Stimulated activated CD8-positive, alpha-beta memory T cell treated with anti-CD3 and anti-CD28 coated beads, Interleukin-4, amount 100 ng/mL, for 24 hours (primary cell): ENCODE measurements at regions not wholly inside any gene's neighbourhood (a gene's known extent, or its start where the extent isn't known, plus 50 kb on each side); places are given as distances from the start of the nearest gene placed in this dataset.
"Not testable (repeated sequence)": the region's sequence is repeated elsewhere in the genome, so short reads cannot be mapped to it uniquely, and the experiment has no call there.

ENCODE experiments used
- DNase-seq: peaks from one replicate; pipeline ENCODE4 v3.0.0-alpha.2; 2020; ENCODE audit warnings: low read depth

- no peak for DNase-seq
Measured at GRCh38 chr11:122199661-122200060, 83.6 kb upstream of the BLID start.

GRCh38 chr11:122198291-122198983 is 82.4 kb upstream of the BLID start:
- DNase-seq = no peak

- DNase-seq = no peak
Measured at GRCh38 chr11:122197066-122197987, 81.3 kb upstream of the BLID start.

GRCh38 chr11:122195790-122196189 is 79.8 kb upstream of the BLID start:
- DNase-seq = no peak

- DNase-seq = not testable (repeated sequence)
Measured at GRCh38 chr11:122193881-122194480, 78.0 kb upstream of the BLID start.

- no peak for DNase-seq
Measured at GRCh38 chr11:122193457-122193856, 77.4 kb upstream of the BLID start.

- no peak for DNase-seq
Measured at GRCh38 chr11:122192634-122193255, 76.7 kb upstream of the BLID start.

- no peak for DNase-seq
Measured at GRCh38 chr11:122190768-122191167, 74.8 kb upstream of the BLID start.

- DNase-seq = no peak
Measured at GRCh38 chr11:122189229-122189628, 73.2 kb upstream of the BLID start.

GRCh38 chr11:122187373-122188165 is 71.6 kb upstream of the BLID start:
- DNase-seq = no peak

GRCh38 chr11:122186439-122187080 is 70.5 kb upstream of the BLID start:
- DNase-seq = no peak

- DNase-seq = no peak
Measured at GRCh38 chr11:122183933-122184332, 67.9 kb upstream of the BLID start.

GRCh38 chr11:122181893-122182292 is 65.9 kb upstream of the BLID start:
- DNase-seq = no peak

- no peak for DNase-seq
Measured at GRCh38 chr11:122181372-122181771, 65.4 kb upstream of the BLID start.

- no peak for DNase-seq
Measured at GRCh38 chr11:122179961-122180834, 64.2 kb upstream of the BLID start.

GRCh38 chr11:122178795-122179194 is 62.8 kb upstream of the BLID start:
- no peak for DNase-seq

- DNase-seq = no peak
Measured at GRCh38 chr11:122177238-122177637, 61.2 kb upstream of the BLID start.

- no peak for DNase-seq
Measured at GRCh38 chr11:122176651-122177050, 60.6 kb upstream of the BLID start.

- no peak for DNase-seq
Measured at GRCh38 chr11:122175306-122175705, 59.3 kb upstream of the BLID start.

GRCh38 chr11:122173587-122173986 is 57.6 kb upstream of the BLID start:
- no peak for DNase-seq
